CD14-positive monocyte (primary cell): ENCODE measurements at regions not wholly inside any gene's neighbourhood (a gene's known extent, or its start where the extent isn't known, plus 50 kb on each side); places are given as distances from the start of the nearest gene placed in this dataset.

Experiments
- DNase-seq, 3 donors: peaks; one replicate each; pipeline ENCODE4 v3.0.0-alpha.2; 2011 to 2022
- H2AFZ ChIP-seq: 2 replicates; pipeline ENCODE4 v1.6.0; 2012; ENCODE audit warnings: mild to moderate bottlenecking, low read depth, low read length, inconsistent platforms; ENCODE audit not compliant: insufficient read depth, poor library complexity, severe bottlenecking
- H3K27ac ChIP-seq, 2 donors: 1 replicate in 1 of 2; 2 replicates in 1 of 2; pipeline ENCODE4 v1.5.1; 2012 to 2013; ENCODE audit warnings: low read length in 2 of 2, control low read depth in 1 of 2, inconsistent platforms in 1 of 2, low read depth in 1 of 2, mild to moderate bottlenecking in 1 of 2
- H3K27me3 ChIP-seq, 2 donors: one replicate each; pipeline versions ENCODE4 v1.6.0 to v1.6.1; 2011 to 2013; ENCODE audit warnings: low read length in 2 of 2; ENCODE audit not compliant: control insufficient read depth in 2 of 2, insufficient read depth in 2 of 2
- H3K36me3 ChIP-seq, 2 donors: replicated peaks in 1 of 2; 1 replicate in 1 of 2; 2 replicates in 1 of 2; pipeline versions ENCODE4 v1.5.1 to v1.6.1; 2012 to 2013; ENCODE audit warnings: low read length in 2 of 2, control low read depth in 1 of 2, inconsistent platforms in 1 of 2, mild to moderate bottlenecking in 1 of 2; ENCODE audit not compliant: insufficient read depth in 2 of 2, control insufficient read depth in 1 of 2
- H3K4me1 ChIP-seq, 2 donors: 1 replicate in 1 of 2; 2 replicates in 1 of 2; pipeline versions ENCODE4 v1.5.1 to v1.6.1; 2012 to 2013; ENCODE audit warnings: low read length in 2 of 2, control low read depth in 1 of 2, inconsistent platforms in 1 of 2, mild to moderate bottlenecking in 1 of 2, moderate library complexity in 1 of 2; ENCODE audit not compliant: insufficient read depth in 2 of 2, control insufficient read depth in 1 of 2
- H3K4me2 ChIP-seq: replicated peaks from 2 replicates; pipeline ENCODE3; 2012; ENCODE audit warnings: low read length, moderate library complexity, mild to moderate bottlenecking; ENCODE audit not compliant: poor library complexity, severe bottlenecking; ENCODE audit errors: extremely low read depth
- H3K4me3 ChIP-seq, 3 experiments: fragments of 200-600 bp in 1 of 3; sonication (generic) in 1 of 3; replicated peaks in 1 of 3; 1 replicate in 2 of 3; 2 replicates in 1 of 3; pipeline ENCODE4 v1.5.1; 2011 to 2013; ENCODE audit warnings: low read length in 3 of 3, mild to moderate bottlenecking in 3 of 3, control low read depth in 2 of 3, low read depth in 2 of 3, inconsistent platforms in 1 of 3, moderate library complexity in 1 of 3
- H3K79me2 ChIP-seq: 2 replicates; pipeline ENCODE4 v1.6.0; 2012; ENCODE audit warnings: mild to moderate bottlenecking, control low read depth, inconsistent platforms, low read length, moderate library complexity; ENCODE audit not compliant: insufficient read depth
- H3K9ac ChIP-seq: 2 replicates; pipeline ENCODE4 v1.6.0; 2017; ENCODE audit warnings: low read length, mild to moderate bottlenecking; ENCODE audit not compliant: insufficient read depth, poor library complexity, severe bottlenecking
- H3K9me3 ChIP-seq, 2 donors: replicated peaks in 1 of 2; 1 replicate in 1 of 2; 2 replicates in 1 of 2; pipeline versions ENCODE4 v1.5.1 to v1.6.1; 2012 to 2013; ENCODE audit warnings: low read length in 2 of 2, control low read depth in 1 of 2; ENCODE audit not compliant: control insufficient read depth in 1 of 2, insufficient read depth in 1 of 2
- H4K20me1 ChIP-seq: 2 replicates; pipeline ENCODE4 v1.6.0; 2012; ENCODE audit warnings: mild to moderate bottlenecking, low read length, control low read depth, moderate library complexity; ENCODE audit not compliant: insufficient read depth
- H3K27ac Mint-ChIP-seq, 7 donors: one replicate each; pipeline ENCODE4 v1.8.0; 2020; ENCODE audit warnings: mild to moderate bottlenecking in 7 of 7, mixed read lengths in 7 of 7, moderate library complexity in 6 of 7, inconsistent platforms in 2 of 7
- H3K27me3 Mint-ChIP-seq, 3 donors: one replicate each; pipeline ENCODE4 v1.8.0; 2021 to 2022; ENCODE audit warnings: low read depth in 3 of 3, mild to moderate bottlenecking in 3 of 3, mixed read lengths in 3 of 3, moderate library complexity in 3 of 3, inconsistent platforms in 1 of 3
- H3K36me3 Mint-ChIP-seq, 2 donors: one replicate each; pipeline ENCODE4 v1.8.0; 2020; ENCODE audit warnings: mixed read lengths in 2 of 2, inconsistent platforms in 1 of 2, mild to moderate bottlenecking in 1 of 2
- H3K4me1 Mint-ChIP-seq: one replicate; pipeline ENCODE4 v1.8.0; 2020; ENCODE audit warnings: mild to moderate bottlenecking, mixed read lengths
- H3K4me3 Mint-ChIP-seq, 2 donors: one replicate each; pipeline ENCODE4 v1.8.0; 2020; ENCODE audit warnings: mild to moderate bottlenecking in 2 of 2, mixed read lengths in 2 of 2, moderate library complexity in 1 of 2
- H3K9me3 Mint-ChIP-seq, 7 donors: one replicate each; pipeline ENCODE4 v1.8.0; 2020 to 2022; ENCODE audit warnings: mixed read lengths in 7 of 7, mild to moderate bottlenecking in 6 of 7, moderate library complexity in 6 of 7, inconsistent platforms in 2 of 7
- WGBS: methylation state at CpG from one replicate; pipeline ENCODE4 v1.1.5; 2013; ENCODE audit warnings: missing lambda C conversion rate; ENCODE audit not compliant: insufficient coverage; 5-methylcytosine and 5-hydroxymethylcytosine counted together
- intact Hi-C, 2 donors: fragments of 100-400 bp; cut with micrococcal nuclease; formaldehyde crosslinking; loops; one replicate each; pipeline versions ENCODE4 v1.15.0 to v1.15.1; 2023
- TF ChIP-seq, protein P1 (sequence below): fragments of 200-600 bp; IDR thresholded peaks from one replicate; pipeline ENCODE4 v1.8.0; 2022; ENCODE audit warnings: antibody characterized with exemption, mild to moderate bottlenecking

- intact Hi-C loops, result no loop called here
- Mint-ChIP-seq H3K9me3 (peaks cover 0 to 2% (median 0%) of the 10 kb centered on the region in 7 donors), H3K4me1 (no peaks in the 10 kb centered on the region), H3K27me3 (no peaks in the 10 kb centered on the region), H3K4me3 (no peak overlapping the region), H3K36me3 (no peaks in the 10 kb centered on the region), H3K27ac (no peak overlapping the region)
- Histone ChIP-seq H3K79me2 (no peaks in the 10 kb centered on the region), H3K27me3 (no peaks in the 10 kb centered on the region), H3K4me3 (no peak overlapping the region), H3K36me3 (no peaks in the 10 kb centered on the region), H3K9me3 (no peaks in the 10 kb centered on the region), H3K27ac (no peak overlapping the region), H2AFZ (no peak overlapping the region), H4K20me1 (no peaks in the 10 kb centered on the region), H3K9ac (no peak overlapping the region), H3K4me1 (no peaks in the 10 kb centered on the region), H3K4me2 (no peak overlapping the region)
- TF ChIP-seq, protein P1, sequence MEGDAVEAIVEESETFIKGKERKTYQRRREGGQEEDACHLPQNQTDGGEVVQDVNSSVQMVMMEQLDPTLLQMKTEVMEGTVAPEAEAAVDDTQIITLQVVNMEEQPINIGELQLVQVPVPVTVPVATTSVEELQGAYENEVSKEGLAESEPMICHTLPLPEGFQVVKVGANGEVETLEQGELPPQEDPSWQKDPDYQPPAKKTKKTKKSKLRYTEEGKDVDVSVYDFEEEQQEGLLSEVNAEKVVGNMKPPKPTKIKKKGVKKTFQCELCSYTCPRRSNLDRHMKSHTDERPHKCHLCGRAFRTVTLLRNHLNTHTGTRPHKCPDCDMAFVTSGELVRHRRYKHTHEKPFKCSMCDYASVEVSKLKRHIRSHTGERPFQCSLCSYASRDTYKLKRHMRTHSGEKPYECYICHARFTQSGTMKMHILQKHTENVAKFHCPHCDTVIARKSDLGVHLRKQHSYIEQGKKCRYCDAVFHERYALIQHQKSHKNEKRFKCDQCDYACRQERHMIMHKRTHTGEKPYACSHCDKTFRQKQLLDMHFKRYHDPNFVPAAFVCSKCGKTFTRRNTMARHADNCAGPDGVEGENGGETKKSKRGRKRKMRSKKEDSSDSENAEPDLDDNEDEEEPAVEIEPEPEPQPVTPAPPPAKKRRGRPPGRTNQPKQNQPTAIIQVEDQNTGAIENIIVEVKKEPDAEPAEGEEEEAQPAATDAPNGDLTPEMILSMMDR, result no peak
- 0% methylated on average over 1 of the region's 2 CpGs for WGBS
- DNase-seq, result no peak
Measured at GRCh38 chr6:102398788-102399390, 1005.4 kb downstream of the GRIK2 start.

DNA sequence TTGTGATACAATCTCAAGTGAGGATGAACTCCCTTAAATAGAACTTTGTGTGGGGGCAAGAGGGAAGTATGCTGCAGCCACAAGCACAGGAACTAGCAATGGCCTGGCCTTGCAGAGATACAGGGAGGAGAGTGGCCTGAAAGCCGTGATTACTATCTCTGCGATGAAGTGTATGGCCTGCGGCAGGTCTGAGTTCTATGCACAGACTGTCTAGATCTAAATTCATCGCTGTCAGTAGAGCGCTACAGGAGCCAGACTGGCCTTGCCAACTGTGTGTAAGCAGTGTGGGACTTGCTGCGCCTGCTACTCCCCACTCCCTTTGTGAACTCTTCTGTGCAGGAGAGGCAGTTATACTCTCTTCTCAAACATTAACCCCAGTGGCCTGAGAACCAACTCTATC is 997.0 kb downstream of the GRIK2 start:
- Histone ChIP-seq H4K20me1 (no peaks in the 10 kb centered on the region), H3K27me3 (no peaks in the 10 kb centered on the region), H2AFZ (no peak overlapping the region), H3K9ac (no peak overlapping the region), H3K4me3 (no peak overlapping the region), H3K27ac (no peak overlapping the region), H3K36me3 (no peaks in the 10 kb centered on the region), H3K9me3 (peaks cover 0 to 8% of the 10 kb centered on the region in 2 donors), H3K4me1 (no peaks in the 10 kb centered on the region), H3K79me2 (no peaks in the 10 kb centered on the region), H3K4me2 (no peak overlapping the region)
- TF ChIP-seq, protein P1, result no peak
- no peak overlapping the region for H3K27ac Mint-ChIP-seq
- intact Hi-C loops, result no loop called here
- H3K27me3 Mint-ChIP-seq, result peaks cover 0 to 1% (median 0%) of the 10 kb centered on the region in 3 donors
- H3K4me3 Mint-ChIP-seq, result no peak overlapping the region
- DNase-seq, result no peak
- H3K4me1 Mint-ChIP-seq, result no peaks in the 10 kb centered on the region
- peaks cover 0 to 8% (median 2%) of the 10 kb centered on the region in 7 donors for H3K9me3 Mint-ChIP-seq
- 52% methylated on average over 6 of the region's 6 CpGs for WGBS
- no peaks in the 10 kb centered on the region for H3K36me3 Mint-ChIP-seq
